Endothelial cell (in vitro differentiated cells): ENCODE measurements at regions not wholly inside any gene's neighbourhood (a gene's known extent, or its start where the extent isn't known, plus 50 kb on each side); places are given as distances from the start of the nearest gene placed in this dataset.

ENCODE experiments used
- DNase-seq: peaks from one replicate; pipeline ENCODE4 v3.0.0; 2021; ENCODE audit warnings: low spot score
- H3K27ac Mint-ChIP-seq: one replicate; pipeline ENCODE4 v1.8.0; 2021; ENCODE audit warnings: mixed read lengths, inconsistent platforms; ENCODE audit not compliant: unreplicated experiment
- H3K27me3 Mint-ChIP-seq: one replicate; pipeline ENCODE4 v1.8.0; 2021; ENCODE audit warnings: mild to moderate bottlenecking, moderate library complexity, mixed read lengths, inconsistent platforms; ENCODE audit not compliant: unreplicated experiment
- H3K36me3 Mint-ChIP-seq: one replicate; pipeline ENCODE4 v1.8.0; 2021; ENCODE audit warnings: mild to moderate bottlenecking, low read depth, mixed read lengths, inconsistent platforms; ENCODE audit not compliant: unreplicated experiment
- H3K4me1 Mint-ChIP-seq: one replicate; pipeline ENCODE4 v1.8.0; 2021; ENCODE audit warnings: mild to moderate bottlenecking, mixed read lengths, inconsistent platforms; ENCODE audit not compliant: unreplicated experiment
- H3K4me3 Mint-ChIP-seq: one replicate; pipeline ENCODE4 v1.8.0; 2021; ENCODE audit warnings: mild to moderate bottlenecking, mixed read lengths, inconsistent platforms; ENCODE audit not compliant: unreplicated experiment
- H3K9me3 Mint-ChIP-seq: one replicate; pipeline ENCODE4 v1.8.0; 2021; ENCODE audit warnings: mixed read lengths, inconsistent platforms; ENCODE audit not compliant: unreplicated experiment
- CTCF ChIP-seq: fragments of 200-600 bp; sonication (generic); IDR thresholded peaks from one replicate; pipeline ENCODE4 v1.5.0; 2021; ENCODE audit warnings: antibody characterized with exemption; ENCODE audit not compliant: unreplicated experiment

DNA sequence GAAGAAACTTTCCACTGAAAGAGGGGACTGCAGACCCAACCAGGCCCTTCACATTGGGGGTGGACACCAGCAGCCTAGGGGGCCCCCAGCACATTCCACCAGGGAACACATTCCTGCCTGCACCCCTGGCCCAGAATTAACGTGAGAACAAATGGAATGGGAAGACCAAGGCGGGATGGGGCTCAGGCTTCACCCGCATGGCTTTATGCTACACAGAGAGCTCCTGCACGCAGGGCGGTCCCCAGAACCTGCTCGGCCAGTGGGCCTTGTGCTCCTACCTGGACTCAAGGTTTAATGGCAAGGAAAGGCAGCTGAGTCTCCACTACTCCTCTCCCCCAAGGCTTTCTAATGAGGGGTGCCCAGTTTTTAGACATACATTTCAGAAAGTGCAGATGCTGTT, 146.3 kb upstream of the GPR26 start:
- DNase-seq, result no peak
- Mint-ChIP-seq H3K27ac (no peak overlapping the region), H3K9me3 (no peaks in the 10 kb centered on the region), H3K4me3 (no peak overlapping the region), H3K36me3 (no peaks in the 10 kb centered on the region), H3K4me1 (peaks cover 6% of the 10 kb centered on the region), H3K27me3 (no peaks in the 10 kb centered on the region)
- no peak for TF ChIP-seq CTCF

DNA sequence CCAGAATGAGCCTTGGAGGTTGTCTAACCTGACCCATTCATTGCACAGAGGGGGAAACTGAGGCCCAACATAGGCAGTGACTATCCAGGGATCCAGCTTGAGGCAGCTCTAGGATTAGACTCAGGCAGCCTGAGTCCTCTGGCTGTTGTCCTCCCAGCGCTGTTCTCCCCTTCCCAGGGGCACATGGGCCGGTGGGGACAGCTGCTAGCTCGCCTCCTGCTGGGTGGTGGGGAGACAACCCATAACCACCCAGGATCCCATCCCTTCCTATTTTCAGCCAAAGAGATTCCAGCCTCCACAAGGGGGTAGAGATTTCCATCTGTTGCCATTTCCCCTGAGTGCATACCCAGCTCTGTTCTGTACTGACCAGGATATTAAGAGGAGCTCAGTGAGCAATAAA, 145.1 kb upstream of the GPR26 start:
- no peaks in the 10 kb centered on the region for H3K9me3 Mint-ChIP-seq
- TF ChIP-seq CTCF, result no peak

DNA sequence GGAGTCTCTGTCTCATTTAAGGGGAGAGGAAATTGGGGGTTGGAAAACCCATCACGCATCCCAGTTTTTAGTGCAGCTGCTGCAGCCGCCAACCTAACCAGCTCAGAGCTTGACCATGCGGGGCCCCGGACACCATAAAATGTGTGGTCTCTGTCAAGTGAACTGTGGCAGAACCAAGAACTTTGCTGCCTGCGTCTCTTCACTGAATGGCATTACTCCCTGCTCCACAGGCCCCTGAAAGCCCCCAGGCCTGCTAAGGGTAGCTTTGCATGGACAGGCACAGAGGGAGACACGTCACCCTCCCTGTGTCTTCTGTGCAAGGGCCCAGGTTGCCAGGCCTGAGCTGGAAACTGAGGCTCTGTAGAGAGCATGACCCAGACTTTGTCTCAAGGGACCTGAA, 144.6 kb upstream of the GPR26 start:
- Mint-ChIP-seq H3K36me3 (no peaks in the 10 kb centered on the region), H3K4me1 (no peaks in the 10 kb centered on the region), H3K27me3 (no peaks in the 10 kb centered on the region), H3K9me3 (no peaks in the 10 kb centered on the region), H3K27ac (no peak overlapping the region), H3K4me3 (no peak overlapping the region)
- TF ChIP-seq CTCF, result no peak
- no peak for DNase-seq

More for the DNA sequence above, 145.1 kb upstream of the GPR26 start:
- no peak for DNase-seq
- H3K4me3 Mint-ChIP-seq, result no peak overlapping the region
- H3K27me3 Mint-ChIP-seq, result no peaks in the 10 kb centered on the region
- no peaks in the 10 kb centered on the region for H3K4me1 Mint-ChIP-seq
- H3K27ac Mint-ChIP-seq, result no peak overlapping the region
- H3K36me3 Mint-ChIP-seq, result no peaks in the 10 kb centered on the region

DNA sequence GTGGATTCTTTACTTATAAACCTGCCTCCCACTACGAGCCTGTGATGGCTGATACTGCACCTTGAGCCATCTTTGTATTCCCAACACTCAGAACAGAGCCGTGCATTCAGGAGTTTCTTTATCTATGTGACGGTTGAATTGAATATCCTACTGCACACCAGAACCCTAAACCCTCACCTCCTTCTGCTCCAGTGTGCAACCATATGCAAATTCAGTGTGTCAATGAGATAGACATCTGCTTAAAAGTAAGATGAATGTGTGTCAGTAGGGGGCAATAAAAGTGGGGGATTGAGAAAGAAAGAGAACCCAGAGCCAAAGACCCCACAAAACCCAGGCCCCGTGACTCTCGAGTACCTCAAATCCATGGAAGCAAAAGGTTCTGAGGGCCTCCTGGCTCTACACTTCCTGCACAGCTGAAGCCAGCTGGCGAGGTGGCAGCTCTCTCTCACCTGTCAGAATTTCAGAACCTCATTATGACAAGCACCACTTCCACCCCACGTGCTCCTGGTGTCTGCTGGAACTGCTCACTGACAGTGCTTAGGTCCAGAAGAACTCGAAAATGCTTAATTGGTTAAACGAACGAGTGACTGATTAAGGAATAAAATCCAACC, 143.3 kb upstream of the GPR26 start:
- no peak overlapping the region for H3K27ac Mint-ChIP-seq
- no peaks in the 10 kb centered on the region for H3K27me3 Mint-ChIP-seq
- H3K4me1 Mint-ChIP-seq, result no peaks in the 10 kb centered on the region
- no peak overlapping the region for H3K4me3 Mint-ChIP-seq
- TF ChIP-seq CTCF, result no peak
- H3K36me3 Mint-ChIP-seq, result no peaks in the 10 kb centered on the region
- no peak for DNase-seq
- H3K9me3 Mint-ChIP-seq, result no peaks in the 10 kb centered on the region

GRCh38 chr10:123523833-123524232, 142.3 kb upstream of the GPR26 start:
- Mint-ChIP-seq H3K36me3 (no peaks in the 10 kb centered on the region), H3K27me3 (no peaks in the 10 kb centered on the region), H3K9me3 (no peaks in the 10 kb centered on the region), H3K4me1 (no peaks in the 10 kb centered on the region), H3K27ac (no peak overlapping the region), H3K4me3 (no peak overlapping the region)
- no peak for DNase-seq
- no peak for TF ChIP-seq CTCF
